HEK293 (cell line): ENCODE measurements at regions not wholly inside any gene's neighbourhood (a gene's known extent, or its start where the extent isn't known, plus 50 kb on each side); places are given as distances from the start of the nearest gene placed in this dataset.
"Not testable (repeated sequence)": the region's sequence is repeated elsewhere in the genome, so short reads cannot be mapped to it uniquely, and the experiment has no call there.

Experiments used
- CTCF ChIA-PET: fragments of 350-600 bp; formaldehyde crosslinking; extraction: SDS; loops from one replicate; lab custom pipeline; 2021; ENCODE audit warnings: antibody characterized with exemption; lab: Yijun Ruan, JAX
- POLR2A ChIA-PET: fragments of 300-600 bp; formaldehyde crosslinking; extraction: SDS; loops from one replicate; lab custom pipeline; 2020; ENCODE audit warnings: antibody characterized with exemption, inconsistent platforms; lab: Yijun Ruan, JAX
- H3K27ac ChIP-seq: fragments of 200-500 bp; sonication (Bioruptor generic); 2 replicates; pipeline ENCODE4 v1.5.1; 2014; ENCODE audit warnings: low read depth, low read length, control low read depth, inconsistent platforms; ENCODE audit errors: extremely low read depth
- H3K36me3 ChIP-seq, 2 experiments: fragments of 200-500 bp in 1 of 2; sonication (Bioruptor generic) in 1 of 2; 1 replicate in 1 of 2; 2 replicates in 1 of 2; pipeline ENCODE4 v1.5.1; 2014 to 2017; ENCODE audit warnings: inconsistent platforms in 2 of 2, low read length in 2 of 2; ENCODE audit not compliant: control insufficient read depth in 2 of 2, insufficient read depth in 1 of 2
- H3K4me1 ChIP-seq: fragments of 200-500 bp; sonication (Bioruptor generic); 2 replicates; pipeline ENCODE4 v1.5.1; 2014; ENCODE audit warnings: mild to moderate bottlenecking, low read length, inconsistent platforms; ENCODE audit not compliant: control insufficient read depth, insufficient read depth
- H3K4me3 ChIP-seq: 2 replicates; pipeline ENCODE4 v1.5.1; 2011; ENCODE audit warnings: low read depth, mild to moderate bottlenecking, control low read depth, low read length, moderate library complexity
- H3K9me3 ChIP-seq: fragments of 200-500 bp; sonication (Bioruptor generic); 2 replicates; pipeline ENCODE4 v1.5.1; 2014; ENCODE audit warnings: low read depth, low read length, inconsistent platforms; ENCODE audit not compliant: control insufficient read depth, insufficient read depth
- REPIN1 ChIP-seq: fragments of 450-650 bp; formaldehyde crosslinking; IDR thresholded peaks from 2 replicates; pipeline ENCODE4 v1.5.1; 2017; ENCODE audit warnings: missing biosample characterization, missing genetic modification characterization, low read depth
- TSHZ1 ChIP-seq: fragments of 450-650 bp; formaldehyde crosslinking; IDR thresholded peaks from 2 replicates; pipeline ENCODE4 v1.5.1; 2016; ENCODE audit warnings: missing biosample characterization, missing genetic modification characterization, borderline replicate concordance
- ZBTB6 ChIP-seq: fragments of 450-650 bp; formaldehyde crosslinking; IDR thresholded peaks from 2 replicates; pipeline ENCODE4 v1.5.1; 2017; ENCODE audit warnings: missing biosample characterization, missing genetic modification characterization
- ZEB2 ChIP-seq: fragments of 450-650 bp; formaldehyde crosslinking; IDR thresholded peaks from 2 replicates; pipeline ENCODE4 v1.5.1; 2016; ENCODE audit warnings: missing biosample characterization, missing genetic modification characterization
- ZNF10 ChIP-seq: fragments of 450-650 bp; formaldehyde crosslinking; IDR thresholded peaks from 2 replicates; pipeline ENCODE4 v1.5.1; 2017; ENCODE audit warnings: missing biosample characterization, missing genetic modification characterization
- ZNF112 ChIP-seq: fragments of 450-650 bp; formaldehyde crosslinking; IDR thresholded peaks from 2 replicates; pipeline ENCODE4 v1.5.0; 2017; ENCODE audit warnings: missing biosample characterization, missing genetic modification characterization
- ZNF16 ChIP-seq: fragments of 450-650 bp; formaldehyde crosslinking; IDR thresholded peaks from 2 replicates; pipeline ENCODE4 v1.5.1; 2016; ENCODE audit warnings: low read depth, missing biosample characterization, missing genetic modification characterization
- ZNF239 ChIP-seq: fragments of 450-650 bp; formaldehyde crosslinking; IDR thresholded peaks from 2 replicates; pipeline ENCODE4 v1.5.1; 2016; ENCODE audit warnings: missing biosample characterization, missing genetic modification characterization
- ZNF248 ChIP-seq: fragments of 450-650 bp; formaldehyde crosslinking; IDR thresholded peaks from 2 replicates; pipeline ENCODE4 v1.5.1; 2017; ENCODE audit warnings: missing biosample characterization, missing genetic modification characterization
- ZNF433 ChIP-seq: fragments of 450-650 bp; formaldehyde crosslinking; IDR thresholded peaks from 2 replicates; pipeline ENCODE4 v1.5.1; 2016; ENCODE audit warnings: missing biosample characterization, missing genetic modification characterization, low read depth
- ZNF449 ChIP-seq: fragments of 450-650 bp; formaldehyde crosslinking; IDR thresholded peaks from 2 replicates; pipeline ENCODE4 v1.5.1; 2017; ENCODE audit warnings: missing biosample characterization, mild to moderate bottlenecking, missing genetic modification characterization, moderate library complexity
- ZNF529 ChIP-seq: fragments of 450-650 bp; formaldehyde crosslinking; IDR thresholded peaks from 2 replicates; pipeline ENCODE4 v1.5.1; 2017; ENCODE audit warnings: missing genetic modification characterization, missing biosample characterization; ENCODE audit not compliant: insufficient replicate concordance
- ZNF555 ChIP-seq: fragments of 450-650 bp; formaldehyde crosslinking; conservative IDR thresholded peaks from 2 replicates; pipeline ENCODE4 v1.5.1; 2017; ENCODE audit warnings: missing biosample characterization, mild to moderate bottlenecking, missing genetic modification characterization, inconsistent platforms
- ZNF558 ChIP-seq: fragments of 450-650 bp; formaldehyde crosslinking; IDR thresholded peaks from 2 replicates; pipeline ENCODE4 v1.5.1; 2016; ENCODE audit warnings: missing biosample characterization, missing genetic modification characterization
- ZNF560 ChIP-seq: fragments of 450-650 bp; formaldehyde crosslinking; IDR thresholded peaks from 2 replicates; pipeline ENCODE4 v1.5.1; 2017; ENCODE audit warnings: missing biosample characterization, missing genetic modification characterization, borderline replicate concordance
- ZNF580 ChIP-seq: fragments of 450-650 bp; formaldehyde crosslinking; IDR thresholded peaks from 2 replicates; pipeline ENCODE4 v1.5.1; 2016; ENCODE audit warnings: missing biosample characterization, missing genetic modification characterization
- ZNF596 ChIP-seq: fragments of 450-650 bp; IDR thresholded peaks from 2 replicates; pipeline ENCODE4 v1.5.0; 2018; ENCODE audit warnings: missing biosample characterization, mild to moderate bottlenecking, missing genetic modification characterization, moderate library complexity
- ZNF629 ChIP-seq: fragments of 450-650 bp; formaldehyde crosslinking; IDR thresholded peaks from 2 replicates; pipeline ENCODE4 v1.5.1; 2017; ENCODE audit warnings: missing biosample characterization, missing genetic modification characterization
- ZNF645 ChIP-seq: fragments of 450-650 bp; formaldehyde crosslinking; IDR thresholded peaks from 2 replicates; pipeline ENCODE4; 2016; ENCODE audit warnings: missing biosample characterization, missing genetic modification characterization
- ZNF654 ChIP-seq: fragments of 450-650 bp; formaldehyde crosslinking; IDR thresholded peaks from 2 replicates; pipeline ENCODE4 v1.5.1; 2016; ENCODE audit warnings: low read depth, missing biosample characterization, missing genetic modification characterization
- ZNF658 ChIP-seq: fragments of 450-650 bp; formaldehyde crosslinking; IDR thresholded peaks from 2 replicates; pipeline ENCODE4; 2016; ENCODE audit warnings: missing biosample characterization, missing genetic modification characterization
- ZNF704 ChIP-seq: fragments of 450-650 bp; formaldehyde crosslinking; IDR thresholded peaks from 2 replicates; pipeline ENCODE4 v1.5.1; 2016; ENCODE audit warnings: missing biosample characterization, missing genetic modification characterization
- ZNF791 ChIP-seq: fragments of 450-650 bp; formaldehyde crosslinking; IDR thresholded peaks from 2 replicates; pipeline ENCODE4 v1.5.1; 2016; ENCODE audit warnings: missing biosample characterization, missing genetic modification characterization
- ZSCAN23 ChIP-seq: fragments of 450-650 bp; formaldehyde crosslinking; IDR thresholded peaks from 2 replicates; pipeline ENCODE4 v1.5.1; 2016; ENCODE audit warnings: missing biosample characterization, missing genetic modification characterization
- ZXDB ChIP-seq: fragments of 450-650 bp; formaldehyde crosslinking; IDR thresholded peaks from 2 replicates; pipeline ENCODE4 v1.5.1; 2016; ENCODE audit warnings: missing biosample characterization, missing genetic modification characterization

- Histone ChIP-seq H3K9me3 (no peaks in the 10 kb centered on the region), H3K27ac (no peak overlapping the region), H3K4me1 (peaks cover 3% of the 10 kb centered on the region), H3K4me3 (no peak overlapping the region), H3K36me3 (no peaks in the 10 kb centered on the region)
- ChIA-PET CTCF (interaction anchor here (0.5 to 1.0 kb wide), 2 partner anchors 164 to 415 kb away, joined by 3 to 4 read pairs; no protein-coding TSS in a partner anchor), POLR2A (no interaction called here)
- TF ChIP-seq ZNF433 (tag by site-specific recombination) = no peak
- no peak for TF ChIP-seq ZNF16 (tag by site-specific recombination)
- no peak for TF ChIP-seq ZNF645 (tag by site-specific recombination)
- no peak for TF ChIP-seq ZNF248
- no peak for TF ChIP-seq ZNF10 (tag by site-specific recombination)
- TF ChIP-seq ZNF596 (tag by site-specific recombination) = no peak
- TF ChIP-seq REPIN1 (tag by site-specific recombination) = no peak
- no peak for TF ChIP-seq ZNF558 (tag by site-specific recombination)
- no peak for TF ChIP-seq ZNF112 (tag by site-specific recombination)
- no peak for TF ChIP-seq ZNF654
Observed at GRCh38 chr3:177362626-177363025, 165.3 kb upstream of the TBL1XR1 start.

GRCh38 chr3:177364236-177364635, 167.0 kb upstream of the TBL1XR1 start:
- Histone ChIP-seq H3K4me3 (no peak overlapping the region), H3K4me1 (no peaks in the 10 kb centered on the region; the same call in 1 of the 2 replicates), H3K27ac (no peak overlapping the region), H3K9me3 (no peaks in the 10 kb centered on the region), H3K36me3 (no peaks in the 10 kb centered on the region)
- TF ChIP-seq ZNF704 (tag by site-specific recombination) (no peak), ZNF239 (tag by site-specific recombination) (no peak), ZNF791 (tag by site-specific recombination) (no peak), ZNF449 (tag by site-specific recombination) (no peak), ZNF555 (tag by site-specific recombination) (no peak), TSHZ1 (tag by site-specific recombination) (no peak), ZNF629 (no peak), ZNF112 (tag by site-specific recombination) (no peak), ZBTB6 (no peak), ZNF529 (tag by site-specific recombination) (no peak), ZNF658 (no peak), ZXDB (tag by site-specific recombination) (no peak), ZNF248 (no peak), ZSCAN23 (tag by site-specific recombination) (no peak), ZNF560 (tag by site-specific recombination) (no peak), ZEB2 (tag by site-specific recombination) (no peak), ZNF580 (tag by site-specific recombination) (no peak)
- ChIA-PET CTCF (interaction anchor here (0.6 kb wide), 2 partner anchors 103 to 558 kb away, joined by 3 to 5 read pairs; no protein-coding TSS in a partner anchor), POLR2A (no interaction called here)

GRCh38 chr3:177365294-177365693, 168.0 kb upstream of the TBL1XR1 start:
- H3K27ac ChIP-seq, H3K4me3 ChIP-seq, POLR2A ChIA-PET, H3K9me3 ChIP-seq, H3K4me1 ChIP-seq, H3K36me3 ChIP-seq, CTCF ChIA-PET: not testable (repeated sequence)
